ENCODE measurements at regions not wholly inside any gene's neighbourhood (a gene's known extent, or its start where the extent isn't known, plus 50 kb on each side); places are given as distances from the start of the nearest gene placed in this dataset.

GRCh38 chr2:63786471-63786870 is 55.2 kb upstream of the UGP2 start:
- no peak for TF ChIP-seq POLR2AphosphoS5 (IDR thresholded peaks at IDR 0.05; ENCODE audit: low read depth, low read length)
- TF ChIP-seq POLR2A (IDR thresholded peaks at IDR 0.05; ENCODE audit: low read depth, low read length), result no peak
- no peak for TF ChIP-seq TAF1 (IDR thresholded peaks at IDR 0.05; ENCODE audit: low read depth, low read length)
- no peak for TF ChIP-seq SPI1 (IDR thresholded peaks at IDR 0.05; ENCODE audit: low read depth, low read length)
- no peak for TF ChIP-seq PAX5 (IDR thresholded peaks at IDR 0.05; ENCODE audit: insufficient read depth, low read length, severe bottlenecking)

All from GM12891 (cell line).